HG03196 (cell line): ENCODE measurements at regions not wholly inside any gene's neighbourhood (a gene's known extent, or its start where the extent isn't known, plus 50 kb on each side); places are given as distances from the start of the nearest gene placed in this dataset.
"Not testable (repeated sequence)": the region's sequence is repeated elsewhere in the genome, so short reads cannot be mapped to it uniquely, and the experiment has no call there.

Experiments used
- ATAC-seq: cut with Tn5 transposase; IDR thresholded peaks from one replicate; pipeline ENCODE4 v1.9.1; 2021; ENCODE audit not compliant: unreplicated experiment

GRCh38 chr12:13570005-13570694, 373.6 kb downstream of the EMP1 start:
- no peak for ATAC-seq

- no peak for ATAC-seq
Measured at GRCh38 chr12:13566292-13566691, 369.8 kb downstream of the EMP1 start.

- ATAC-seq, result no peak
Measured at GRCh38 chr12:13564266-13564810, 367.8 kb downstream of the EMP1 start.

GRCh38 chr12:13563743-13564125, 367.2 kb downstream of the EMP1 start:
- ATAC-seq, result no peak

- ATAC-seq, result no peak
Measured at GRCh38 chr12:13562915-13563742, 366.6 kb downstream of the EMP1 start.

- ATAC-seq, result no peak
Measured at GRCh38 chr12:13561923-13562322, 365.4 kb downstream of the EMP1 start.

GRCh38 chr12:13559318-13559978, 362.9 kb downstream of the EMP1 start:
- no peak for ATAC-seq

- no peak for ATAC-seq
Measured at GRCh38 chr12:13552830-13553229, 356.3 kb downstream of the EMP1 start.

GRCh38 chr12:13547283-13547682, 350.8 kb downstream of the EMP1 start:
- ATAC-seq, result no peak

- no peak for ATAC-seq
Measured at GRCh38 chr12:13546231-13546630, 349.7 kb downstream of the EMP1 start.

GRCh38 chr12:13539051-13539450, 342.5 kb downstream of the EMP1 start:
- ATAC-seq, result no peak

- ATAC-seq, result no peak
Measured at GRCh38 chr12:13538136-13538535, 341.6 kb downstream of the EMP1 start.

- peak; percentile 42 for ATAC-seq
Measured at GRCh38 chr12:13537623-13538022, 341.1 kb downstream of the EMP1 start.

GRCh38 chr12:13536219-13536910, 339.8 kb downstream of the EMP1 start:
- peak; percentile 94 for ATAC-seq

- ATAC-seq, result no peak
Measured at GRCh38 chr12:13534645-13535398, 338.3 kb downstream of the EMP1 start.

GRCh38 chr12:13534242-13534641, 337.7 kb downstream of the EMP1 start:
- no peak for ATAC-seq

- ATAC-seq, result no peak
Measured at GRCh38 chr12:13530966-13531365, 334.4 kb downstream of the EMP1 start.

GRCh38 chr12:13526185-13526921, 329.8 kb downstream of the EMP1 start:
- not testable (repeated sequence) for ATAC-seq

GRCh38 chr12:13523536-13524307, 327.2 kb downstream of the EMP1 start:
- no peak for ATAC-seq
